OCI-LY3 (cell line): ENCODE measurements at regions not wholly inside any gene's neighbourhood (a gene's known extent, or its start where the extent isn't known, plus 50 kb on each side); places are given as distances from the start of the nearest gene placed in this dataset.

Experiments
- H2AFZ ChIP-seq: fragments of 200-600, 300-600 bp; shearing (Covaris generic); 2 replicates; pipeline ENCODE4 v1.6.0; 2014; ENCODE audit warnings: antibody characterized with exemption, low read depth, low read length
- H3K27ac ChIP-seq: fragments of 200-600, 300-600 bp; sonication (generic); 2 replicates; pipeline ENCODE4 v1.5.1; 2014; ENCODE audit warnings: mild to moderate bottlenecking, low read length, moderate library complexity, mixed read lengths
- H3K27me3 ChIP-seq: fragments of 200-600, 300-600 bp; sonication (generic); 2 replicates; pipeline ENCODE4 v1.6.1; 2014; ENCODE audit warnings: low read depth, low read length, mixed read lengths
- H3K36me3 ChIP-seq: fragments of 200-600, 300-600 bp; sonication (generic); replicated peaks from 2 replicates; pipeline ENCODE3; 2014; ENCODE audit warnings: low read depth, low read length, mixed read lengths
- H3K4me1 ChIP-seq: fragments of 300-600, 200-600 bp; sonication (generic); 2 replicates; pipeline ENCODE4 v1.6.1; 2014; ENCODE audit warnings: low read length, mixed read lengths
- H3K4me2 ChIP-seq: fragments of 200-600, 300-600 bp; sonication (generic); 2 replicates; pipeline ENCODE4 v1.6.1; 2014; ENCODE audit warnings: low read length, mixed read lengths
- H3K4me3 ChIP-seq: fragments of 300-600, 200-600 bp; sonication (generic); 2 replicates; pipeline ENCODE4 v1.5.1; 2014; ENCODE audit warnings: antibody characterized with exemption, mild to moderate bottlenecking, low read length, moderate library complexity
- H3K79me2 ChIP-seq: fragments of 300-600, 200-600 bp; shearing (Covaris generic); 2 replicates; pipeline ENCODE4 v1.6.1; 2014; ENCODE audit warnings: mild to moderate bottlenecking, low read length, mixed read lengths
- H3K9ac ChIP-seq: fragments of 300-600, 200-600 bp; shearing (Covaris generic); 2 replicates; pipeline ENCODE4 v1.6.0; 2014; ENCODE audit warnings: mild to moderate bottlenecking, low read length, moderate library complexity
- H3K9me3 ChIP-seq: fragments of 200-600, 300-600 bp; shearing (Covaris generic); 2 replicates; pipeline ENCODE4 v1.6.1; 2014; ENCODE audit warnings: low read length, mixed read lengths; ENCODE audit not compliant: insufficient read depth
- H4K20me1 ChIP-seq: fragments of 200-600, 300-600 bp; sonication (generic); 2 replicates; pipeline ENCODE4 v1.6.1; 2016; ENCODE audit warnings: low read length, mixed read lengths; ENCODE audit not compliant: insufficient read depth
- EZH2phosphoT487 ChIP-seq: fragments of 200-600 bp; shearing (Covaris generic); IDR thresholded peaks from 2 replicates; pipeline ENCODE4 v1.6.1; 2018; ENCODE audit warnings: antibody characterized with exemption, mixed run types, low read depth
- TF ChIP-seq, protein P1 (sequence below): fragments of 200-600, 300-600 bp; sonication (generic); IDR thresholded peaks from 2 replicates; pipeline ENCODE4 v1.5.1; 2014; ENCODE audit warnings: antibody characterized with exemption, low read length, low read depth

DNA sequence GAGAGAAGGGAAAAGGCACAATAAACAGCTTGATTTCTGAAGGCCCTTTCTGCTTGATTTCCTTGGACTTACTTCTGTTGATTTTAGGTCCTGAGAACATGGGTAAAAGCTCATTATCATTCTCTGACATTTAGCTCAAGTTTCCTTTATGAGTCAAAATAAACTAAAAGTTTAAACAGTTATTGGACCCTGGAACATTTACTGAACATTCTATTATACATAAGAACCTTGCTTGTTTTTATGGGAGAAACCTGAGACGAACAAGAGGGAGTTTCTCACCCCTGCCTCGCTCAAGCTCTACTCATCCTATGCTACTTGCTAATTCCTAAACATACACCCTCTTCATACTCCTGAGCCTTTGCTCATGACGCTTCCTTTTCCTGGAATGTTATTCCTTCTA, 538.3 kb upstream of the PKN2 start:
- Histone ChIP-seq H3K9me3 (no peaks in the 10 kb centered on the region), H3K4me3 (no peak overlapping the region), H3K9ac (no peak overlapping the region), H3K4me2 (no peak overlapping the region), H3K36me3 (no peaks in the 10 kb centered on the region), H3K27ac (no peak overlapping the region), H4K20me1 (no peaks in the 10 kb centered on the region), H3K27me3 (0 out of 2 replicates have a peak, but pooled peaks cover 4% of the 10 kb centered on the region), H3K79me2 (no peaks in the 10 kb centered on the region), H3K4me1 (no peaks in the 10 kb centered on the region), H2AFZ (no peak overlapping the region)
- TF ChIP-seq, protein P1, sequence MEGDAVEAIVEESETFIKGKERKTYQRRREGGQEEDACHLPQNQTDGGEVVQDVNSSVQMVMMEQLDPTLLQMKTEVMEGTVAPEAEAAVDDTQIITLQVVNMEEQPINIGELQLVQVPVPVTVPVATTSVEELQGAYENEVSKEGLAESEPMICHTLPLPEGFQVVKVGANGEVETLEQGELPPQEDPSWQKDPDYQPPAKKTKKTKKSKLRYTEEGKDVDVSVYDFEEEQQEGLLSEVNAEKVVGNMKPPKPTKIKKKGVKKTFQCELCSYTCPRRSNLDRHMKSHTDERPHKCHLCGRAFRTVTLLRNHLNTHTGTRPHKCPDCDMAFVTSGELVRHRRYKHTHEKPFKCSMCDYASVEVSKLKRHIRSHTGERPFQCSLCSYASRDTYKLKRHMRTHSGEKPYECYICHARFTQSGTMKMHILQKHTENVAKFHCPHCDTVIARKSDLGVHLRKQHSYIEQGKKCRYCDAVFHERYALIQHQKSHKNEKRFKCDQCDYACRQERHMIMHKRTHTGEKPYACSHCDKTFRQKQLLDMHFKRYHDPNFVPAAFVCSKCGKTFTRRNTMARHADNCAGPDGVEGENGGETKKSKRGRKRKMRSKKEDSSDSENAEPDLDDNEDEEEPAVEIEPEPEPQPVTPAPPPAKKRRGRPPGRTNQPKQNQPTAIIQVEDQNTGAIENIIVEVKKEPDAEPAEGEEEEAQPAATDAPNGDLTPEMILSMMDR, result no peak
- no peak for TF ChIP-seq EZH2phosphoT487

DNA sequence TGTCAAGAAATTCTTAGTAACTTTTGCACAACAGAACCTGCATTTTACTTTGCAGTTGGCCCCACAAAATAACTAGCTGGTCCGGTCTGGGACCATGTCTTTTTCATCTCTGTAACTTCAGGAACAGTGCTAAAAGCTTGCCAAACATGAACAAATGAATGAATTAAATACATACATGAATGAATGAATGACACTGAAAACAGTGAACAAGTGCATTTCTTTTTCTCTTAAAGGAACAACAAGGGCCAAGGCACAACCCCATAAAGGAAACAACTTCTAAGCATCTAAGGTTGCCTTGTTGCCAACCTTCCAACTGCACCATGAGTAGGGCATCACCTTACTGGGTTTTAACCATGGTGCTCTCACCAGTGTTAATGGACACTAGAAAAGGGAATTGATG, 534.4 kb upstream of the PKN2 start:
- H3K9me3 ChIP-seq, result no peaks in the 10 kb centered on the region
- H3K4me2 ChIP-seq, result no peak overlapping the region
- H3K79me2 ChIP-seq, result no peaks in the 10 kb centered on the region
- H4K20me1 ChIP-seq, result no peaks in the 10 kb centered on the region
- TF ChIP-seq, protein P1, result no peak
- TF ChIP-seq EZH2phosphoT487, result no peak
- no peaks in the 10 kb centered on the region for H3K4me1 ChIP-seq
- no peaks in the 10 kb centered on the region for H3K36me3 ChIP-seq
- no peak overlapping the region for H3K4me3 ChIP-seq
- H3K9ac ChIP-seq, result no peak overlapping the region
- H3K27me3 ChIP-seq, result 0 out of 2 replicates have a peak, but pooled peaks cover 4% of the 10 kb centered on the region
- no peak overlapping the region for H3K27ac ChIP-seq
- no peak overlapping the region for H2AFZ ChIP-seq

DNA sequence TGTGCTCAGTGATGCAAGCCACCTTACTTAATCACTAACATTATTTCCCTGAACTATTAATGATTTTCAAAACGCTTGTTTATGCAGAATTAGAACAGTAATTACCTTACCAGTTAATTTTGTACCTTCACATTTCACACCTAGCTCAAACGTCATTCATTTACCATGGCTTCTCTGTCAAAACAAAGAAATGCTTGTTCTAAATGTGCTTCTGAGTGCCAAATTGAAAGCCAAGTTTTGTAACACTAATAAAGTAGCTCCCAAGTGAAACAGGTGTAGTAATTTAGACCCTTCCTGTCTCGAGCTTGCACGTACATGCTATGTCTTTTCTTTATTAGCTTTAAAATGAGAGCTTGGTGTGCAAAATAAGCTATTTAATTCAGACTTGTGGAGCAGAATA, 533.7 kb upstream of the PKN2 start:
- H3K79me2 ChIP-seq, result no peaks in the 10 kb centered on the region
- no peak overlapping the region for H3K4me3 ChIP-seq
- H3K9me3 ChIP-seq, result no peaks in the 10 kb centered on the region
- 0 out of 2 replicates have a peak, but pooled peaks cover 3% of the 10 kb centered on the region for H3K27me3 ChIP-seq
- H3K27ac ChIP-seq, result no peak overlapping the region
- no peak overlapping the region for H3K4me2 ChIP-seq
- no peak overlapping the region for H3K9ac ChIP-seq
- H3K36me3 ChIP-seq, result no peaks in the 10 kb centered on the region
- H4K20me1 ChIP-seq, result no peaks in the 10 kb centered on the region
- no peaks in the 10 kb centered on the region for H3K4me1 ChIP-seq
- no peak overlapping the region for H2AFZ ChIP-seq
- TF ChIP-seq, protein P1, result no peak
- no peak for TF ChIP-seq EZH2phosphoT487

DNA sequence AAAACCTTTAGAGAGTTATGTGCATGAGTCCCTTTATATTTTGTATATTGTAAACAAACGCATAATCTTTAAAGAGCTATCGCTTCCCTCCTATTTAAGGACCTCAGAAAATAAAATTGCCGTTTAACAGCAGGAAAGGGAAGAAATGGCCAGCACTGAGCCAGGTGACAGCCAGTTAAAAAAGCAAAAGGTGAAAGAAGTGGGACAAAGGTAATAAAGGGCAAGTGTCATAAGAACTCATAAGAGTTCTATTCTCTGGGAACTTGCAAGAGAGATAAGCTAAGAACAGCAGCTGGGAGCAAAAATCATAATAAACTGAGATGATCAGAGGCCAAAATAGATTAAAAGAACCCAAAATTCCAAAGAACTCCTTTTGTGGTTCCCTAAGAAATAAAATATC, 520.9 kb upstream of the PKN2 start:
- Histone ChIP-seq H3K4me2 (no peak overlapping the region), H3K27me3 (no peaks in the 10 kb centered on the region), H3K27ac (no peak overlapping the region), H3K4me1 (peaks cover 15% of the 10 kb centered on the region), H2AFZ (no peak overlapping the region), H4K20me1 (no peaks in the 10 kb centered on the region), H3K9ac (no peak overlapping the region), H3K4me3 (no peak overlapping the region), H3K36me3 (no peaks in the 10 kb centered on the region), H3K9me3 (no peaks in the 10 kb centered on the region), H3K79me2 (no peaks in the 10 kb centered on the region)
- no peak for TF ChIP-seq EZH2phosphoT487
- TF ChIP-seq, protein P1, result no peak
